GM21737 (cell line): ENCODE measurements at regions not wholly inside any gene's neighbourhood (a gene's known extent, or its start where the extent isn't known, plus 50 kb on each side); places are given as distances from the start of the nearest gene placed in this dataset.

ENCODE experiments used
- ATAC-seq: cut with Tn5 transposase; IDR thresholded peaks from one replicate; pipeline ENCODE4 v1.9.1; 2021; ENCODE audit warnings: mild to moderate bottlenecking, moderate library complexity; ENCODE audit not compliant: unreplicated experiment

GRCh38 chr10:106520698-106521097 lies 643.8 kb downstream of the SORCS1 start:
- ATAC-seq, result no peak

DNA sequence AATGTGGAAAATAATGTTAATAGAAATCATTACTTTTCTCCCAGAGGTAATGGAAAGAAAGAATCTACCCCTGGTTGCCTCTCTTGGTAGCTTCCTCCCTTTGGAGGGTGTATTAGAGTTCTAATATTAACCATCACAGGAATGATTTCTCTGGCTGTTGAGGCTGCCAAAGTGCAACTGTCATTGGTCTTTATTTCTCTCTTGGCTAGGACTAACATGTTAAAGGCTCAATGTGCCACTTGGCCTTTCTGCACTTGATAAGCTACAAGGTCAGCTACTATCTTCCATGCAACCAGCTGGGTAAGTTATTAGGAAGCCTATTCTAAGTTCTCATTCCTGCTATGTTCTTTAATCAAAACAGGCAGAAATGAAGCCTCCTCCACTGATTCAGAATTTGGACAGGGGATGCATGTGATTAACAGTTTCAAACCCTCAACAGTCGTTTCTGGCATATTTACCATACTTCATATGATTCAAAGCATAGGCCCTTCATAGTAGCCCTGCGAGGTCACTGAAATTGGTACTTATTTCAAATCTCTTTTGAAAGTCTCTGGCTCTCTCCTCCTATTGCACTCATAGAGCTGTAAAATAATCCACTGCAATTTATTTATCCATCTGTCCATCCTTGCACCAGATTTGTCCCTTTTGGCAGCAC lies 645.0 kb downstream of the SORCS1 start:
- no peak for ATAC-seq

DNA sequence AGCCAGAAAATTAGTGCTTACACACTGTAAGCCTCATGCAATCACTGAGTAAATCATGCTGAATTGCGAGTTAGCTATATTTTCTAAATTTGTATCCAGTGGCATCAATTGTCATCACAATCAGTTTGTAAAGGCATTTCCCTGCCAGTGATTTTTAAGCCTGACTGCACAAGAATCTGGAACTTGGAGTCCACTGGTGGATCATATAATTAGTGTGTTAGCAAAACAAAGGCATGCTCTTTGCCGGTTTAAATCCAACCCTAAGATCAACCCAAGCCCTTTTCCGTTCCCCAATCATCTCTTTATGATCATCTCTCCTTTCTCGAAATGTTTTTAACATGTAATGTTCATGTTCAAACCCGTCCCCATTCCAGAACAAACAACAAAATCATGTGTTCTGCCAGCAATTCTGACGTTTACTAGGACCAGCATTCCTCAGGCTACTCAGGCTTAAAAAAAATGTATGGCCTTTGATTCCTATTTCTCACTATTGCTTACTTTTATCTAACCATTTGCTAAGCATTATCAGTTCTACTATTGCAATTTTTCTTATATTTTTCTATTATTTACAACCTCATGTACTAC lies 649.2 kb downstream of the SORCS1 start:
- no peak for ATAC-seq

GRCh38 chr10:106513352-106513771 lies 651.1 kb downstream of the SORCS1 start:
- ATAC-seq, result no peak

- no peak for ATAC-seq
These were observed 652.6 kb downstream of the SORCS1 start for GRCh38 chr10:106511917-106512316.

DNA sequence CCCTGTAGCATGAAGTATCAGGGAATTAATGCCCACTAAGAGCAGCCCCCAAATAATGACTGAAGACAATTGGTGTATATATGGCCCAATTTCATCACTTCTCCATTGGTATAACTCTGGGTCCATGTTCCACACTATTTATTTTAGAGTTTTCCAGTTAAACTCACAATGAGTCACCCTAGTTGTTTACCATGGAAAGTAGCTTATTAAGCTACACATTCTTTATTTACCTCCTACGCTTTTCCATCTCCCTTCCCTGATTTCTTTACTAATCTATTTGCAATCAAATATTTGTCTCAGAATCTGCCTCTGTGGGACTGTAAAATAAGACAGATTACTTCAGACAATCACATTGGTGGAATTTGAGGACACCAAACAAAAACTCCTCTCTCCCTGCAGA lies 655.6 kb downstream of the SORCS1 start:
- no peak for ATAC-seq

GRCh38 chr10:106506526-106507283 lies 657.8 kb downstream of the SORCS1 start:
- ATAC-seq, result no peak

DNA sequence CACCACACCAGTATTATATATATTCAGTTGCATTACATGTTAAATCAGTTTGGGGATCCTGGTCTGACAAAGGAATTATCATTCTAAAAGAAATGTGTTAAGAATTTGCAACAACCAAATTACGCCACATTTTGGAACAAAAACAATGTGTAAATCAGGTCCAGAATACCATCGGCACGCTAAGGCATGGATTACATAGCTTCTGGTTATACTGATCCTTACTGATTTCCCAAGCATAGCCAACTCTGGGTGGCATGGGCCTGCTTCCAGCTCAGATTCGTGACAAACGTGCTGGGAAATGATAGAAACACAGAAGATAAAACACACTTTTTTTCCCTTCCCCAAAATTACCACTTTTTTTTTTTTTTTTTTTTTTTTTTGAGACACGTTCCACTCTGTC lies 660.0 kb downstream of the SORCS1 start:
- ATAC-seq, result no peak

- no peak for ATAC-seq
These were observed 661.9 kb downstream of the SORCS1 start for GRCh38 chr10:106502641-106503040.

- no peak for ATAC-seq
These were observed 663.5 kb downstream of the SORCS1 start for GRCh38 chr10:106500925-106501525.

DNA sequence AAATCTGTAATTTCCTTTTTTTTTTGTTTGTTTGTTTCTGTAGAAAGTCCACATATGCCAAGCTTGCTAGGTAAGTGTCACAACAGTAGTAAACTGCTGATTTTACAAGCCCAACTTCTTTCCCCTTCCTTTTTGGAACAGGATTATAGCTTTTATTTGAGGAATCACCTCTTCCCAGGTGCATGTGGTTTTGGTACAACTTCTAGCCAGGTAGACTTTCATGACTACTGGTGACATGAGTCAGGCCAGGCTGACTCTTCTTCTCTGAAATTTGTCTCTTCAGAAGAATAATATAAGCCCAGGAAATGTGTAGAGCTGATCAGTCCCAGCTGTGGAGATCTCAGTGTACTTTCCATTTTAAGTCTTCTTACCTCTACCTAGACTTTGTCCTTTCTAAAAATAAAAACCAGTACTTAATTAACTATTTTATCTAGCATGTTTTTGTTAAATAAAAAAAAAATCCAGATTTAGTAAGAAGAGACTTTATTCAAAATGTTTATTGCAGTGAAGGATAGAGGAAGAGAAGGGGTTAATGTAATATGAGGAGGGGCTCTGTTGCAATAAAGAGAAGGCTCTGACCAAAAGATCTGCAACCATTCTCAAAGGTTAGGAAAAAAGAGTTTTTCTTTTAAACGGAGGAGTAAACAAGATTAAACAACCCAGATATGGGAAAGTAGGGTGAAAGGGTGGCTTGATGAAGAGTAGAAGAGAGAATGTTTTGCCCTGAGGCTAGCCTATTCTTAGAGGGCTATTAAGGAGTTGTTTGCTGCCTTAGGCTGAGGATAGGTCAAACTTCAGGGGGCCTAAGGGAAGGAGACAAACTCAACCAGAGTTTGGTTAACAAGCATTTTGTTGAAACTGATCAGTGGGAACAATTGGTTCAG lies 664.2 kb downstream of the SORCS1 start:
- no peak for ATAC-seq

- ATAC-seq, result no peak
These were observed 665.1 kb downstream of the SORCS1 start for GRCh38 chr10:106499448-106499847.

- ATAC-seq, result no peak
These were observed 665.8 kb downstream of the SORCS1 start for GRCh38 chr10:106498675-106499074.

GRCh38 chr10:106495931-106496330 lies 668.6 kb downstream of the SORCS1 start:
- no peak for ATAC-seq

DNA sequence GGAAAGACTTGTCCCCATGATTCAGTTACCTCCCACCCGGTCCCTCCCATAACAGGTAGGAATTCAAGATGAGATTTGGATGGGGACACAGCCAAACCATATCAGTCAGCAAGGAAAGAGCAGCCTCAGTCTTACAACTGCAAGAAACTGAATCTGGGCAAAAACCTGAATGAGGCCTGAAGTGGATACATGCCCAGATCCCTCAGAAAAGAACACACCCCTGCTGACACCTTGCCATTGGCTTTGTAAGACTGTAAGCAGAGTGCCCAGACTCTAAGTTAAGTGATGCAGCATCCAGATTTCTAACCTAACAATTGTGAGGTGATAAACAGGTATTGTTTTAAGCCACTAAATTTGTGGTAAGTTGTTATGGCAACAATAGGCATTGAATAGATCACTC lies 670.8 kb downstream of the SORCS1 start:
- no peak for ATAC-seq

GRCh38 chr10:106493226-106493625 lies 671.3 kb downstream of the SORCS1 start:
- no peak for ATAC-seq

GRCh38 chr10:106487726-106488125 lies 676.8 kb downstream of the SORCS1 start:
- ATAC-seq, result no peak

- no peak for ATAC-seq
These were observed 682.8 kb downstream of the SORCS1 start for GRCh38 chr10:106481598-106482275.

DNA sequence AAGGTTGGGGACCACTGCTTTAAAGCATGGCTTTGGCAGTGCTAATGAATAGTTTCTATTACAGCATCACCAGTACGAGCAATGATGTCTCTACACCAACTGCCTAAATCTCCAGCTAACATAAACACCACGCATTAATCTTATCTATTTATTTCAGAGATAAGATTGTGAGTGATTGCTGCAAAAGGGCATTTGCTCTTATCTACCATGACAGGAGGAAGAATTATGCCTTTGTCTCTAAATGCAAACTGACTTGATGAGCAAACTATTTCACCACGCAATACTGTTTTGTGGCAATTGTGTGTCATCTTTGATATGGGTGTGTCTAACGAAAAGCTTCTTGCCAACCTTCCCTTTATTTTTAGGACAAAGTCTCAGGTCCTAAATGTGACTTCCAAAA lies 684.9 kb downstream of the SORCS1 start:
- no peak for ATAC-seq

GRCh38 chr10:106474876-106475275 lies 689.6 kb downstream of the SORCS1 start:
- ATAC-seq, result no peak
